GM20000 (cell line): ENCODE measurements at regions not wholly inside any gene's neighbourhood (a gene's known extent, or its start where the extent isn't known, plus 50 kb on each side); places are given as distances from the start of the nearest gene placed in this dataset.

Source experiments
- DNase-seq: peaks from one replicate; pipeline ENCODE4 v3.0.0; 2012; ENCODE audit warnings: low spot score
- CTCF ChIP-seq: IDR thresholded peaks from 2 replicates; pipeline ENCODE4 v1.5.1; 2012; ENCODE audit warnings: mild to moderate bottlenecking, control low read depth; ENCODE audit errors: extremely low read depth, missing control alignments

- TF ChIP-seq CTCF: no peak
- DNase-seq: no peak
Observed at GRCh38 chr13:81207231-81207630, 866.3 kb upstream of the SPRY2 start.

- no peak for DNase-seq
- no peak for TF ChIP-seq CTCF
Observed at GRCh38 chr13:81203783-81204182, 862.9 kb upstream of the SPRY2 start.

GRCh38 chr13:81199956-81200355 lies 859.0 kb upstream of the SPRY2 start:
- no peak for TF ChIP-seq CTCF
- DNase-seq: no peak

- no peak for TF ChIP-seq CTCF
- DNase-seq: no peak
Observed at GRCh38 chr13:81197966-81198365, 857.0 kb upstream of the SPRY2 start.

GRCh38 chr13:81197483-81197882 lies 856.6 kb upstream of the SPRY2 start:
- TF ChIP-seq CTCF: no peak
- DNase-seq: no peak

GRCh38 chr13:81194362-81194761 lies 853.4 kb upstream of the SPRY2 start:
- no peak for TF ChIP-seq CTCF
- no peak for DNase-seq

GRCh38 chr13:81184556-81185265 lies 843.8 kb upstream of the SPRY2 start:
- TF ChIP-seq CTCF: no peak
- DNase-seq: no peak
